ENCODE measurements at regions not wholly inside any gene's neighbourhood (a gene's known extent, or its start where the extent isn't known, plus 50 kb on each side); places are given as distances from the start of the nearest gene placed in this dataset.

DNA sequence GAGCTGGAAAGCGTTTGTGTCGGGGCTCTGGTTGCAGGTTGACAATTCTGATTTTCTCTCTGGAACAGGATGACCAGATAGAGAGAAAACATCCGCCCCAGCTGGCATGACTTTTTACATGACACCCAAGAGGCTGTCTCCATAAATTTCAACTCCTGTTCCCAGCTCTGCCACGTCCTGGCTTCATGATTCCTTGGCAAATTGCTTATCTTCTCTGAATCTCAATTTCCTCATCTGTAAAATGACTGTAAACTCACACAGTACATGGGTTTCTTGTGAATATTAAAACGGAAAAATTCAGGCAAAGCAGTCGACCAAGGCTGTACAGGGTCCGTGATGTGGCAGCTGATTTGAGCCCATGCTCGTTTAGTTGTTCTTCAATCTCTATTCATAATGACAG is 572.7 kb downstream of the AJAP1 start:
- intact Hi-C loops (cut with DNase I; ENCODE audit: low total_unique reads) = no loop called here
- peaks cover 0 to 2% (median 0%) of the 10 kb centered on the region in 3 donors for H3K27me3 ChIP-seq
- H3K4me1 ChIP-seq = no peaks in the 10 kb centered on the region

GRCh38 chr1:5225707-5226704 is 571.6 kb downstream of the AJAP1 start:
- H3K36me3 ChIP-seq = no peaks in the 10 kb centered on the region
- in situ Hi-C loops (cut with MboI; ENCODE audit: low sequenced_read_pairs in 4 of 4) = no loop called here

More for the DNA sequence above, 572.7 kb downstream of the AJAP1 start:
- TF ChIP-seq POLR2A (IDR thresholded peaks at IDR 0.05) (no peak), CTCF (IDR thresholded peaks at IDR 0.05 in 4 of 5, conservative IDR thresholded peaks at IDR 0.05 in 1 of 5) (no peak)
- ATAC-seq (no peak), DNase-seq (no peak)
- in situ Hi-C loops (cut with MboI; ENCODE audit: low sequenced_read_pairs in 4 of 4) = no loop called here
- Histone ChIP-seq H3K4me3 (no peak overlapping the region), H3K36me3 (no peaks in the 10 kb centered on the region), H3K27ac (no peak overlapping the region), H3K9me3 (no peaks in the 10 kb centered on the region)

DNA sequence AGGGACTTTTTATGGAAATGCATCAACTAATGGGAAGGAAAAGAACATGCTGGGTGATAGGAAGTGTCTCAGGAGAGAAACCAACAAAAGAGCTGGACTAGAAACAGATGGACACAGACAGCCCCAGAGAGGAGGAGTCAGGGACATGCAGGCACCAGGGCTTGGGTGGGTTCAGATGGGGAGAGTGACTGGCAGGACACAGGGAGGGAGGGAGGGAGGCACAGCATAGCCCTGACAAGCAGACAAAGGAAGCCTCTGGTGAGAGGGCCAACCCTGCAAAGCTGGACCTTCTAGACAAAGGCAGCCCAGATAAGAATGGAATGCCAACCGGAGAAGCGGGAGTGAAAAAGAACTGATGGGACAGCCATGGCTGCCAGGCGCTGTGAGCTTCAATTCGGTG is 568.8 kb downstream of the AJAP1 start:
- in situ Hi-C loops (cut with MboI; ENCODE audit: low sequenced_read_pairs in 4 of 4) = no loop called here
- peaks cover 0 to 2% (median 0%) of the 10 kb centered on the region in 3 donors for H3K27me3 ChIP-seq

More at GRCh38 chr1:5225707-5226704, 571.6 kb downstream of the AJAP1 start:
- Histone ChIP-seq H3K27me3 (peaks cover 0 to 2% (median 0%) of the 10 kb centered on the region in 3 donors), H3K4me3 (no peak overlapping the region), H3K27ac (no peak overlapping the region), H3K4me1 (no peaks in the 10 kb centered on the region), H3K9me3 (no peaks in the 10 kb centered on the region)
- no peak for ATAC-seq
- TF ChIP-seq POLR2A (IDR thresholded peaks at IDR 0.05) (no peak), CTCF (IDR thresholded peaks at IDR 0.05 in 4 of 5, conservative IDR thresholded peaks at IDR 0.05 in 1 of 5) (no peak)
- no peak for DNase-seq
- intact Hi-C loops (cut with DNase I; ENCODE audit: low total_unique reads) = no loop called here

DNA sequence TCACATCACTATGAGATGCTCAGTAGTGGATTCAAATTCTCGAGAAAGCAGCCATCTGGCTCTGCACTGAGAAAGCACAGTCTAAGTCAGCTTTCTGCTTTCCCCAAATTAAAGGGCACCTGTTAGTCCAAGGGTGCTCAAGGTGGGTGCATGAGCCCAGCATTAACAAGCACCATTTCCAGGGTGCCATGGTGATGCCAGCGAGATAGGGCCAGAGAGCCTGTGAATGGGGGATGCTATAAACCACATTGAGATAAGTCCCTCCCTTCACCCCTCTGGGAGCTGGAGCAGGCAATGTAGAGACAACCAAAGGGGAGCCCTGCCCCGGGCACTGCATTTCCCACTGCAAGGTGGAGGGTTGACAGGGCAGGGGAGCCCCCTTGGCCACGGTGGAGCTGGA is 568.2 kb downstream of the AJAP1 start:
- Histone ChIP-seq H3K27me3 (no peaks in the 10 kb centered on the region), H3K36me3 (no peaks in the 10 kb centered on the region), H3K4me3 (no peak overlapping the region), H3K27ac (no peak overlapping the region), H3K9me3 (no peaks in the 10 kb centered on the region), H3K4me1 (no peaks in the 10 kb centered on the region)
- in situ Hi-C loops (cut with MboI; ENCODE audit: low sequenced_read_pairs in 4 of 4) (no loop called here), intact Hi-C loops (cut with DNase I; ENCODE audit: low total_unique reads) (no loop called here)
- TF ChIP-seq POLR2A (IDR thresholded peaks at IDR 0.05) (no peak), CTCF (IDR thresholded peaks at IDR 0.05 in 4 of 5, conservative IDR thresholded peaks at IDR 0.05 in 1 of 5) (no peak)
- DNase-seq = no peak
- no peak for ATAC-seq

More for the DNA sequence above, 568.8 kb downstream of the AJAP1 start:
- ATAC-seq (no peak), DNase-seq (no peak)
- no peak for TF ChIP-seq POLR2A (IDR thresholded peaks at IDR 0.05)
- TF ChIP-seq CTCF (IDR thresholded peaks at IDR 0.05 in 4 of 5, conservative IDR thresholded peaks at IDR 0.05 in 1 of 5) = no peak
- intact Hi-C loops (cut with DNase I; ENCODE audit: low total_unique reads) = no loop called here
- no peak overlapping the region for H3K27ac ChIP-seq
- no peaks in the 10 kb centered on the region for H3K36me3 ChIP-seq
- no peaks in the 10 kb centered on the region for H3K4me1 ChIP-seq
- no peak overlapping the region for H3K4me3 ChIP-seq
- no peaks in the 10 kb centered on the region for H3K9me3 ChIP-seq

Measured in gastrocnemius medialis (tissue), 4 donors.